AG09309 (cell line): ENCODE measurements at regions not wholly inside any gene's neighbourhood (a gene's known extent, or its start where the extent isn't known, plus 50 kb on each side); places are given as distances from the start of the nearest gene placed in this dataset.

Experiments used
- DNase-seq: peaks from one replicate; pipeline ENCODE4 v3.0.0-alpha.2; 2010; ENCODE audit warnings: low read depth
- H3K4me3 ChIP-seq: 2 replicates; pipeline ENCODE4 v1.5.1; 2011; ENCODE audit warnings: mild to moderate bottlenecking, low read depth, low read length, moderate library complexity; ENCODE audit not compliant: control insufficient read depth
- CTCF ChIP-seq: IDR thresholded peaks from 2 replicates; pipeline ENCODE4 v1.5.1; 2011; ENCODE audit warnings: mild to moderate bottlenecking, low read depth, low read length, inconsistent platforms; ENCODE audit not compliant: insufficient read depth, control insufficient read depth; ENCODE audit errors: missing control alignments

DNA sequence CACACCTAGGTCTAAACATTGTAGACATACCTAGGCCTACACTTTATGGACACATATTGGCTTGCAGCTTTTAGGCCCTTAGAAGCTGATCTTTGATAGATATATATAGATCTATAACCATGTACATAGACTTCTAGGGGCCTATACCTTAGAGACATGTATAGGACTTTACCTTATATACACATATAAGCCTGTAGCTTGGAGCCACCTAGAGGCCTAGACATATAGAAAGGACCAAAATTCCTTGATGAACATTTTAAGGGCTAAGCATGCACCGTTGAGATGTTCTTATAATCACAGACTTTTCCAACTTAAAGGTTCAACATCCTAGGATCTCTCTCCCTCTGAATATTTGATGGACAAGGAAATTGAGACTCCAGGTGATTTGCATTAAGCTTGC lies 371.7 kb upstream of the SASH1 start:
- DNase-seq: no peak
- H3K4me3 ChIP-seq: no peak overlapping the region
- TF ChIP-seq CTCF: peak; percentile 31

- no peak for DNase-seq
- no peak for TF ChIP-seq CTCF
- no peak overlapping the region for H3K4me3 ChIP-seq
Measured at GRCh38 chr6:147972448-147972847, 370.2 kb upstream of the SASH1 start.

DNA sequence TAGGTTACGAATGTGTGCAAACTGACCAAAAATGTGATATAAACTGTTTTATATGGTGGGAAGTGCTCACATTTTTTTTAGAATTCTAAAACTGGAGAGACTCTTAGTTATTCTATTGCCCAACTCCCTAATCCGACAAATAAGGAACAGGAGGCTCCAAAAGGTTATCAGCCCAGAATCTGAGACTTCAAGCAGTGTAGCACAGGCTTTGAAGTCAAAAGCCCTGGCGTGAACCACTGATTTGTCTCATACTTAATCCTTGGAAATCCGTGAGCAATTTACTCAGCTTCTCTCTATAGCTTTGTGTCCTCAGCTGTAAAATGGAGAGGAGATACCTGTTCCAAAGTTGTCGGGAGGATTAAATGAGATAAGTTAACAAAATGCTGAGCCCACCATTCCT lies 368.8 kb upstream of the SASH1 start:
- DNase-seq: no peak
- TF ChIP-seq CTCF: no peak
- no peak overlapping the region for H3K4me3 ChIP-seq

DNA sequence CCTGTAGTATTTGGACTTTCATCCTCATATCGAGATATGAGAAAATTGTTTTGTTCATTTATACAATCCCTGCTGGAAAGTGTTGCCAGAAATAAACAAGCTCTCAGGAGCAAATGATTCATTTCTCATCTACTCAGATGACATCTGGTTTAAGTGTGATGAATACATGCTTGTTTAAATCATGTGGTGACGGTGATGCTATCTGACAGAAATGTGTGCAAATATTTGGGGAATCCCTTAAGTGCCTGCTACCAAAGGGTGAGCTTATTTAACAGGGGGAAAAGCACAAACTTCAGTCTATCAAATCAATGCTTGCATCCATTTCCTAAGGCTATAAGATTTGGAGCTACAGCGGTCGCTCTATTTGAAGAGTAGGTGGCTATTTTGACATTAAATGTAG lies 368.3 kb upstream of the SASH1 start:
- TF ChIP-seq CTCF: no peak
- H3K4me3 ChIP-seq: no peak overlapping the region
- peak; percentile 40 for DNase-seq

- no peak for TF ChIP-seq CTCF
- H3K4me3 ChIP-seq: no peak overlapping the region
- DNase-seq: no peak
Measured at GRCh38 chr6:147977851-147978465, 364.7 kb upstream of the SASH1 start.

DNA sequence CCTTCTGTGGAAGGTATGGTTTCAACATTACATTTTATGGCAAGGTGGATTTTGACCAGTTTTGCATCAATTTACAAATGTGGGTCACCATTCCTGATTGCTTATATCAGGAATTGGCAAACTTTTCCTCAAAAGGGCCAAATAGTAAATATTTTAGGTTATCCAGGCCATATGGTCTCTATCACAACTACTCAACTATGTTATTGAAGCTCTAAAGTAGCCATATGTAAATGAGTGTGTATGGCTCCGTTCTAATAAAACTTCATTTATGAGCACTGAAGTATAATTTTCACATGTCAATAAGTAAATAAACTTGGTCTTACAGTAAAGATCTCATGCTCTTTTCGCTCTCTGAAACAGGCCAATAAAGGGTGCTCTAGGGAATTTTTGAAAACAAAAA lies 362.7 kb upstream of the SASH1 start:
- no peak for TF ChIP-seq CTCF
- no peak for DNase-seq

More for the DNA sequence above, 362.7 kb upstream of the SASH1 start:
- H3K4me3 ChIP-seq: no peak overlapping the region
